HG03139 (cell line): ENCODE measurements at regions not wholly inside any gene's neighbourhood (a gene's known extent, or its start where the extent isn't known, plus 50 kb on each side); places are given as distances from the start of the nearest gene placed in this dataset.

Experiments used
- ATAC-seq: cut with Tn5 transposase; IDR thresholded peaks from one replicate; pipeline ENCODE4 v1.9.1; 2021; ENCODE audit not compliant: unreplicated experiment

DNA sequence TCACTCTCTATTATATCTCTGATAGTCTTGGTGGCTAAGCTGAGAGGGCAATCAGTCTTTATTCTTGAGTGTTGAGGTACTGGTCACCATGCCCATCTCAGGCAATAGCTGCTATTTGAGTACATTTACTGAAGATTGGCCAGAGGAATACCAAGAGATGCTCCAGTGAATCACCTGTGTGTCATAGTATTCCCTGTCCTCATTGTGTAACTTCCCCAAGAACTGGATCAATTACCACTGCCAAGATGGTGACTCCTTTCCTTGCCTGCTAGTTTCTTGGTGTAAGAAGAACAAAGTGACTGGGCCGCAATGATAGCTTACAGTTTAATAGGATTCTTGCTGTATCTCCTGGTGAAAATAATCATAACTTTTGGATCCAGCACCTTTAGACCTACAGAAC lies 418.7 kb upstream of the KIF2A start:
- ATAC-seq, result no peak

DNA sequence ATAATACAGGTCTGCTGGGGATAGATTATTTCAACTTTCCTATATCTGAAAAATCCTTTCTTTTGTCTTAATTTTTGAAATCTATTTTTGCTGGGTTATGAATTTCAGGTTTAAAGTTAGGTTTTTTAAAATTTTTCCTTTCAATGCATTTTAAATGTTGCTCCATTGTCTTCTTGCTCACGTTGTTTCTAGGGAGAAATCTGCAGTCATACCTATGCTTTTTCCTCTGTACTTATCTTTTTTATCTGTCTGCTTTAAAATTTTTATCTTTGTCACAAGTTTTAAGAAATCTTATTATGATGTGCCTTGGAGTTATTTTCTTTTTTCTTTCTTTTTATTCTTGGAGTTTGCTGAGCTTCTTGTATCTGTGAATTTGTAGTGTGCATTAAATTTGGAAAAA lies 412.0 kb upstream of the KIF2A start:
- ATAC-seq, result no peak

DNA sequence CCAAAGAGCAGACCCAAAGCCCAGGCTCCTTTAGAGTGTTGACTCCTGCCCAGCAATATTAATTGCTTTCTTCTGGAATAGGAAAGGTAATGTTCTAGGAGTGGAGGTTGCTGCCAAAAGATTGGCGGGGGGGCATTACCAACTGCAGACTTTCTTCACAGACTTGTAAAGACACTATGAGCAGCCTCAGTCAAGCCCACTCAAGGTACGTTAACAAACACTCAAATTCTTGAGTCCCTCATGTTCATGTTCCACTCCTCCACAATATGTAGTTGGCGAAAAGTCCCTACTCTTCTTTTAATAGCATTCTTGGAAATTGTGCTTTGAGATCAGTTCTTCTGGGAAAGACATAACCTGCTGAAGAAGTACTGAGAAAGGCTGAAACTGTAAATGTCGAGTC lies 409.2 kb upstream of the KIF2A start:
- ATAC-seq, result no peak

- ATAC-seq, result no peak
These were observed 408.8 kb upstream of the KIF2A start for GRCh38 chr5:61897251-61897650.

DNA sequence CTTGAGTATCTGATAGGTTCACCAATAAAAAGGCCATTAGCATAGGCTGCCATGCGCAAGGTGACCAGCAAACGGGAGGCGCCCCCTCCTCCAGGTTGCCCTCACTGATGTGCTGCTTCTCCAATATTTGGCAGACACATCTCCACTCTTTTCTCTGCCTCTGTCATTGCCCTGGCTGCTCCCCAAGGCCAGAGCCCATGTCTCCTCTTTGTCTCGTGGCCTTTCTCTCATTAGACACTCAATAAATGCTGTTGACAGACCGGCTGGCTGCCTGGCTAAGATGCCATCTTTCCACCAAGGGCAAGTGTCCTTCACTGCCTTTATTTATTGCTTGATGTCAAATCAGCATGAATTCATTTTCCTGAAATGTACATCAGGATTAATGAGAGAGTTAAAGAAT lies 404.0 kb upstream of the KIF2A start:
- ATAC-seq, result no peak

- no peak for ATAC-seq
These were observed 401.3 kb upstream of the KIF2A start for GRCh38 chr5:61904730-61905129.

- ATAC-seq, result no peak
These were observed 400.4 kb upstream of the KIF2A start for GRCh38 chr5:61905613-61906012.

DNA sequence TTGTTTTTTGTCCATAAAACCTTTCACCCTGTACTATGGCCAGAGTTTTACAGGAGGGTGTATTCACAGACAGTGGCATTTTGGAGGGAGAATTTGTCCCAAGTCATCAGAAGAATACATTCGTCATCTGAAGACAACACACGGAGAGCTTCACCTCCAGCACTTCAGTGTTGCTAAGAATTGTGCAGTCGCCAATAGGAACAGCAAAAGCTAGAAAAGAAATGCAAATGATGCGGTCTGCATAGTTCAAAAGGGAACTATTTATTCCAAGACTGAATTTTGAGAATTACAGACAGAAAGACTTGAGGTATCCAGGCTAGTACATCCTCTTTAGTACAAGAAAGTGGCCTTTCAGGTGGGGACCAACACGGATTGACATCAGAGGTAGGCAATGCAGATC lies 399.2 kb upstream of the KIF2A start:
- no peak for ATAC-seq

- ATAC-seq, result no peak
These were observed 398.0 kb upstream of the KIF2A start for GRCh38 chr5:61907995-61908394.

- no peak for ATAC-seq
These were observed 395.2 kb upstream of the KIF2A start for GRCh38 chr5:61910771-61911170.

GRCh38 chr5:61912559-61912958 lies 393.4 kb upstream of the KIF2A start:
- ATAC-seq, result no peak

DNA sequence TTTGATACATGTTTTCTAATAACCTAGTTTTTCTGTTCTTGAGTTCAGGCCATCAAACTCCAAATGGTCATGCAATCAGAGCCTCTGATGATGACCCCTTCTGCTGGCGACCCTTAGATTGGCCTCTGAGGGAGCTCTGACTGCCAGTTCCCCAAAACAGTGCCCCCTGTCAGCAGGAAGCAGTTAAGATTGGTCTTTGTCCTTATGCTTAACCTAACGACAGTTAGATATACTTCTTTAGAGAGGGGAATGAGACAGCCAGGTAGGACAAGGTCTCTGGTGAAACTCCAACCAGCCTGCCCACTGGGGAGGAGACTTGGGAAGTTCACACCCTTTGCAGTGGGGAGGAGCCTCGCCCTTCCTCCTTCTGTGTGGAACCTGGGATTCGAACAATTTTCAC lies 390.4 kb upstream of the KIF2A start:
- ATAC-seq, result no peak

DNA sequence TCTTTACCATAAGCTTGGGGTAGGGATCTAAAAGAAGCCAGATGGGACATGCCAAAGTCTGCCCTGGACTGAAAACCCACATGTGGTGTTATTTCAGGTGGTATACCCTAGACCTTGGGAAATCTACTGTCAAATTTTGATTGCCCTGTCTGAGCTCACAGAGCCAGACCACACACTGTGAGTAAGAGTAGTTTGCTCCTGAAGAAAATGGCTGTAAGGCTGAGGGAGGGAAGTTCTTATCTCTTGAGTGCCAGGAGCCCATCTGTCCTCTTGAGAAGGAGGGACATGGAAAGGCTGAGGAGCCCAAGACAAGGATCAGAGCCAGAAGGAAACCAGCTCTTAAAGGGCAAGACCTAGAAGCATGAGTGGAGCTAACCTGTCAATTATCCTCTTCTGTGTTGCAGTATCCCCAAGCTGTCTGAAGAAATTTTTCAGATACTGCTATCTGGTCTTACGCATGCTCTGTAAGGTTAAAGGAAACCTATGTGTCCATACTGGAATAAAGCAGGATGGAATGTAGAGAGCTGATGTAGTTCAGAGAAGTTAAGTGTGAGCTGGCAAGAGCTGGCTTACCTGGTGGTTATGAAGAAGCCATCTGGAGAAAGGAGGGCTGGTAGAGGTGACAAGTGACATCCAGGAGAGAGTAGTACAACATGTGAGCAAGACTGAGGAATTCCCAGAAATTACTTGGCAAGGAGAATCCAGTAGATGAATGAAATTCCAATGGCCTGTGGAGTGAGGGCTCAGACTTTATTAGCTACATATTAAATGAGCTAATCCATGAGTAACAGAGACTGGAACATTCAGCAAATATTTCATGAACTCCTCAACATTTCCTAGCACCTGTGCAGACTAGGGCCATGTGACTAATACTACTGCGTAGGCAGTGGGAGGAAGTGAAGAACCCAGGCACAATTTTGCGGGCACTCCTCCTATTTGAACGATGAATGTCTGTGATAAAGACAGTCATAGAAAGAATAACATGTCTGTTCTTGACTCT lies 389.1 kb upstream of the KIF2A start:
- no peak for ATAC-seq

DNA sequence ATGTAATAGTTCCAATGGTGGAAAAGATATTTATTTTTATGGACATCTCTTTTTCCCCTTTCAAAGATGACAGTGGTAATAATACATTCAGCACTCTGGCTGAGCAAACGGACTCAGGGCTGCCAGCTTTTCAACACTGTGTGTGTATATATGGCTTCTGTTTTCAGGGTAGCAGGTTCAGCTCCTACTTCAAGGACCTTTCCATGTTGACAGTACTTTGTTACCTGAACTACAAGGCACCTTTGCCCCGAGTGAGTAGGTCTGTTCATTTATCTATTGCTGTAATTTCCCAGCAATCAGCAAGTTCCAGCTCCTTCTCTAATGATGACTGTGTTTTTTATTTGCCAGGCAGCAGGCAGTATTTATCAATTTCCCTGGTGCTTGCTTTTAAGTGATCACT lies 387.4 kb upstream of the KIF2A start:
- no peak for ATAC-seq

- ATAC-seq, result no peak
These were observed 386.1 kb upstream of the KIF2A start for GRCh38 chr5:61919920-61920319.

- ATAC-seq, result no peak
These were observed 381.8 kb upstream of the KIF2A start for GRCh38 chr5:61924251-61924650.

GRCh38 chr5:61926911-61927310 lies 379.1 kb upstream of the KIF2A start:
- ATAC-seq, result no peak

- no peak for ATAC-seq
These were observed 374.8 kb upstream of the KIF2A start for GRCh38 chr5:61931236-61931635.

GRCh38 chr5:61933787-61934626 lies 372.0 kb upstream of the KIF2A start:
- ATAC-seq, result no peak

DNA sequence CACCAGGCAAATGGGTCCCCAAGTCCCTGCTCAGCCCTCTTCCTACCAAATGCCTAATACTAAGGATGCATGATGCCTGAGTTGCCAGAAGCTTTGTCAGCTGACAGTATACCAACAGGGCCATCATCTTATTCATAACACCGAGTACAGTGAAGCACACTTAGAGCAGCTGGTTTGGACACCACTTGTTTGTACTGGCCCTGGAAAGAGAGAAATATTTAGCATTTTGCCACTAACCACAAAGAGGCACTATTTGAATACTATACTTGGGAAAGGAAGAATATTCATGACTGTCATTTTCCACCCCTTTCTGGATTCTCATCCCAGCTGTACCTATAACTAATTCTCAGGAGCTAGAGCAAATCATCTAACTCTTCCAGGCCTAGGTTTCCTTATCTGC lies 364.4 kb upstream of the KIF2A start:
- no peak for ATAC-seq

DNA sequence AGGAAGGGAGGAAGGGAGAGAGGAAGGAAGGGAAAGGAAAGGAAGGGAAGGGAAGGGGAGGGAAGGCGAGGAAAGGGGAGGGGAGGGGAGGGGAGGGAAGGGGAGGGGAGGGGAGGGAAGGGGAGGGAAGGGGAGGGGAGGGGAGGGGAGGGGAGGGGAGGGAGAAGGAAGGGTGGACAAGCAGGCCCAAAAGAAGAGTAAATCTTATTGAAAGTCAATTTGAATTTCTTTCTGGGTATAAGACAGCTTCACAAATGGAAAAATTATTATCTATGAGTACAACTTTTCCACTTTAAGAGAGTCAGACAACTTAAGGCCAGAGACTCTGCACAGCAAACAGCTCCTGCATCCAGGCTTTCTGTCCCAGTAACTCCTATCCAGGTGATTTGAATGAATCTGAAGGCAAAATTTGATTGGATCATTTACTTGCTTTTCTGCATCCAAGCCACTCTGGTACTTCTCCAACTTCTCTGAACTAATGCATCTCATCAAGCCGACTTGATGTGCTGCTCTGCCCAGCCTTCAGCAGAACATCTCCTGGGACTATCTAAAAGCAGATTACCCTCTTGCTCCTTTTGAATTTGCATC lies 363.4 kb upstream of the KIF2A start:
- ATAC-seq, result no peak

- no peak for ATAC-seq
These were observed 362.3 kb upstream of the KIF2A start for GRCh38 chr5:61943713-61944112.
